ENCODE measurements at regions not wholly inside any gene's neighbourhood (a gene's known extent, or its start where the extent isn't known, plus 50 kb on each side); places are given as distances from the start of the nearest gene placed in this dataset.
A peak's percentile ranks its signal among the peaks of the same experiment; 100 is the strongest.

DNA sequence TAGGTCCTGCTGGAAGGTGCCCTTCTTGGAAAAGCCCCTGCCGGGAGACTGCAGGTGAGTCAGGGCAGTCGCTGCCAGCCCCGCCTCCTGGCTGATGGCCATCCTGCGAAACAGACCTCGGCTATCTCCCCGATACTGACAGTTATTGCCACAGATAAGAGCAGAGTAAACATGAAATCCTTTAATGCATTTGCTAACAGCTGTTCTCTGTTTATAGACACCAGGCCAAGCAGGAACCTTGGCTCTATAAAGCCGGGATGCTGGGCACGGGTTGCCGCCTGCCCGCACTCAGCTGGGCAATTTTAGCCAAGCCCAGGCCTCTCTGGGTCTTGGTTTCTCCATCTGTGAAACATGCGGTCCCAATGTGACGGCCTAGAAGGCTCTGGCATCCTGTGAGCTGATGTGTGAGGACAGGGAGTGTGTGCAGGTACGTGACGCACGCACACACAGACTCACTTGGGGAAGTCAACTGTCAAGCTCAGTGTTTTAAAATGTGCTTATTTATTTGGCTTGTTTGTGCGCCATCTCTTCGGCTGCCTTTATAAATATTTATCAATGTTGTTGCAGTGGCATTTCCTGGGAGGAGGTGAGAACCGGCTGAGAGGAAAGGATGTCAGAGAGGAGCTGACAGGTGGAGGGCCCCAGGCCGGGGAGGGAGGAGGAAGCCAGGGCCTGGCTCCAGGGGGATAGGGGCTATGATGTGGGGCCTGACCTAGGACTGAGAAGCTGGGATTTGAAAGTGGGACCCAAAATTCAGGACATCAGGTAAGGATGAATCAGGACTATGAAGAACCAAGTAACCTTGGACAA lies 50.8 kb upstream of the PRR23E start:
- ATAC-seq = peak in 1 of 2 donors; percentile 57
- intact Hi-C loops (cut with DNase I) = no loop called here
- no peak for DNase-seq
